Activated CD4-positive, alpha-beta memory T cell treated with anti-CD3 and anti-CD28 coated beads for 36 hours (primary cell): ENCODE measurements at regions not wholly inside any gene's neighbourhood (a gene's known extent, or its start where the extent isn't known, plus 50 kb on each side); places are given as distances from the start of the nearest gene placed in this dataset.

Experiments used
- CTCF ChIA-PET: fragments of 350-600 bp; sonication (Branson Sonifier 250); formaldehyde crosslinking; loops from one replicate; lab custom pipeline; 2021; ENCODE audit warnings: antibody characterized with exemption, inconsistent platforms; lab: Charles Lee
- POLR2A ChIA-PET: fragments of 350-600 bp; sonication (Branson Sonifier 250); formaldehyde crosslinking; loops from one replicate; lab custom pipeline; 2021; ENCODE audit warnings: antibody characterized with exemption; lab: Charles Lee
- DNase-seq: peaks from one replicate; pipeline ENCODE4 v3.0.0-alpha.2; 2020
- H3K27ac Mint-ChIP-seq: one replicate; pipeline ENCODE4 v1.8.0; 2021; ENCODE audit warnings: mixed read lengths
- H3K27me3 Mint-ChIP-seq: one replicate; pipeline ENCODE4 v1.8.0; 2021; ENCODE audit warnings: mixed read lengths
- H3K36me3 Mint-ChIP-seq: one replicate; pipeline ENCODE4 v1.8.0; 2021; ENCODE audit warnings: mixed read lengths
- H3K4me1 Mint-ChIP-seq: one replicate; pipeline ENCODE4 v1.8.0; 2021; ENCODE audit warnings: low read depth, mixed read lengths
- H3K4me3 Mint-ChIP-seq: one replicate; pipeline ENCODE4 v1.8.0; 2021; ENCODE audit warnings: mild to moderate bottlenecking, mixed read lengths
- H3K9me3 Mint-ChIP-seq: one replicate; pipeline ENCODE4 v1.8.0; 2021; ENCODE audit warnings: mixed read lengths
- intact Hi-C: fragments of 100-400 bp; cut with micrococcal nuclease; formaldehyde crosslinking; loops from one replicate; pipeline ENCODE4 v1.15.1; 2023

DNA sequence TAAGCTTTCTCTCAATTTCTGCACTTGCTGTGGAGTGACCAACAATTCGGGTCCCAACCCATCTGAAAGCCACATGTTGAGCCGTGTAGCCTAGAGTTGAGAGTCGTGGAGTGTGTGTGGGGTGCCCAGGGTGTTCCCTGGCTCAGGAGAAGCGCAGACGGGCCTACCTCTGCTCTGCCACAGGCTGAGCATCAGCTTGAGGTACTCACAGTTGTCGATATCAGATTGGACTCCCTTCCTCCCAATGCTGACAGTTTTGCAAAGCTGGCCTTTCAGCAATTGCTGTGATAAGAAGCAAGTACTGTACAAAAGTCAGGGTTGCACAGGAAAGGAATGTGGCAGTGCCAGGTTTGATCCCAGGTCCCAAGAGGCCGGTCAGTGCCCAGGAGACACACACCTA is 133.4 kb upstream of the SPACA7 start:
- Mint-ChIP-seq H3K4me1 (no peaks in the 10 kb centered on the region), H3K4me3 (no peak overlapping the region), H3K27ac (no peak overlapping the region), H3K9me3 (no peaks in the 10 kb centered on the region), H3K36me3 (no peaks in the 10 kb centered on the region), H3K27me3 (peaks cover 2% of the 10 kb centered on the region)
- ChIA-PET POLR2A (no interaction called here), CTCF (no interaction called here)
- intact Hi-C loops, result no loop called here
- DNase-seq, result no peak

DNA sequence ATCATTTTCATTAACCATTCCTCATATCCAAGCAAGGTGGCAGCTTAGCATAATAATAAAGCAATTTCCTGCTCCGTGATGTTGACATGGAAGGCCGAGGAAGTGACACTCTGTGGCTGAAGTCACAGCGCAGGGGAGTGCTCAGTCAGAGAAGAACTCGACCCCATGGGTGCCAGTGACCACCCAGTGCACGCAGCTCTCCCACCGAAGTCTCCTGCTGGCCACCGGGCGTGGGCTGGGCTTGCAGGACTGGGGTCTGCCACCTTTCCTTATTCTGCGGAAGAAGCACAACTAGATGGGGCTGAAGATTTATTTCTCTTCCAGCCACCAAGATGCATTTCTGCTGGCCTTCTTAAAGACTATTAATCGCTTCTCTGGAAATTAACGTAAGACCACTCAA is 132.1 kb upstream of the SPACA7 start:
- no peaks in the 10 kb centered on the region for H3K9me3 Mint-ChIP-seq
- H3K4me3 Mint-ChIP-seq, result no peak overlapping the region
- intact Hi-C loops, result no loop called here
- H3K27ac Mint-ChIP-seq, result no peak overlapping the region
- no peaks in the 10 kb centered on the region for H3K4me1 Mint-ChIP-seq
- CTCF ChIA-PET, result no interaction called here
- no peaks in the 10 kb centered on the region for H3K36me3 Mint-ChIP-seq
- POLR2A ChIA-PET, result no interaction called here
- DNase-seq, result no peak
- H3K27me3 Mint-ChIP-seq, result peaks cover 1% of the 10 kb centered on the region

DNA sequence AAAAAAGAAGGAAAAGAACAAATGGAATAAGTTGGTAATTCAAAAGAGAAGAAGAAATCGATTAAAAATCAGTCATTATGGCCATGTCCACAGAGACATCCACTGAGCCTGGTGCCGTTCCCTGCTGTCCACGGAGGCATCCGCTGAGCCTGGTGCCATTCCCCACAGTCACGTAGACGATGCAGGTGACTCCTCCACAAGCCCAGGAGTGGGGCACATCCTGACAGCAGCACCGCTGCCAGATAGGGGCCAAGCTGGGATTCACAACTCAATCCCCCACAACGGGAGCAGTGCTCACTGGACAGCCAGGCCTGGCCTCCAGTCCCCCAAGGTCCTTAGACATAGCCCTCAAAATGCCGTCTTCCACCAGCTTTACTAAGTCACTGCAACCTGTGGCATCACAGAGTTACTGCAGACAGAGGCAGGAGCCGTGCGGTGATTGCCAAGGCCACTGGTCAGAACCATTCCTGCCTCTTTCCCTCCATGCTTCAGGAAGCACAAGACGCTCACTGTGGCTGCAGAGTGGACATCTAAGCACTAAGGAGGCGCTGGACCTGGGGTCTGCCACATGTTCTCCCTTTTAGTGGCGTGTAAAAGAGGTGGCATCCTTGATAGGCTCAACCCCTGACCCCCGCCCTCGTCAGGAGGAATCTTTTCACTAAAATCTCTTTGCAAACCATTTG is 131.5 kb upstream of the SPACA7 start:
- Mint-ChIP-seq H3K4me1 (no peaks in the 10 kb centered on the region), H3K4me3 (no peak overlapping the region), H3K27me3 (peaks cover 1% of the 10 kb centered on the region), H3K27ac (no peak overlapping the region), H3K36me3 (no peaks in the 10 kb centered on the region), H3K9me3 (no peaks in the 10 kb centered on the region)
- CTCF ChIA-PET, result no interaction called here
- intact Hi-C loops, result no loop called here
- DNase-seq, result no peak
- POLR2A ChIA-PET, result no interaction called here

DNA sequence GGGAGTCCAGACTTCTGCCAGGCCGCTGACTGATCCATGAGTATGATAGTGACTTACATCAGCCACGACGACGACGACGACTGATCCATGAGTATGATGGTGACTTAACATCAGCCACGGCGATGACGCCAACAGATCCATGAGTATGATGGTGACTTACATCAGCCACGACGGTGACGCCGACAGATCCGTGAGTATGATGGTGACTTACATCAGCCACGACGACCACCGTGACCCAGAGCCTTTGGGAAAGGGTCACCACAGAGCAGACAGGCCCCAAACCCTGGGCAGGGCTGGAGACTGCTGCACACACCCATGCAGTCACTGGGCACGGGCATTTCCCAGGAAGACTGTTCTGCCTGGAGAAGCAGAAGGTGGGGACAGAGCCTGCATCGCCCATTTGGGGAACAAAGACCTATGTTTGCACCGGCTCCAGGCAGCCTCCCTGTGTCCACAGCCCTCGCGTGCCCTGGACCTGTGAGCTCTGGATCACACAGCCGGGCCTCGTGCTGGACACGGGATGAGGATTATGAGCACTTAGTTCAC is 130.9 kb upstream of the SPACA7 start:
- no peak overlapping the region for H3K27ac Mint-ChIP-seq
- H3K4me3 Mint-ChIP-seq, result no peak overlapping the region
- H3K9me3 Mint-ChIP-seq, result no peaks in the 10 kb centered on the region
- no peaks in the 10 kb centered on the region for H3K36me3 Mint-ChIP-seq
- intact Hi-C loops, result no loop called here
- peaks cover 3% of the 10 kb centered on the region for H3K27me3 Mint-ChIP-seq
- POLR2A ChIA-PET, result no interaction called here
- CTCF ChIA-PET, result no interaction called here
- DNase-seq, result no peak
- no peaks in the 10 kb centered on the region for H3K4me1 Mint-ChIP-seq

DNA sequence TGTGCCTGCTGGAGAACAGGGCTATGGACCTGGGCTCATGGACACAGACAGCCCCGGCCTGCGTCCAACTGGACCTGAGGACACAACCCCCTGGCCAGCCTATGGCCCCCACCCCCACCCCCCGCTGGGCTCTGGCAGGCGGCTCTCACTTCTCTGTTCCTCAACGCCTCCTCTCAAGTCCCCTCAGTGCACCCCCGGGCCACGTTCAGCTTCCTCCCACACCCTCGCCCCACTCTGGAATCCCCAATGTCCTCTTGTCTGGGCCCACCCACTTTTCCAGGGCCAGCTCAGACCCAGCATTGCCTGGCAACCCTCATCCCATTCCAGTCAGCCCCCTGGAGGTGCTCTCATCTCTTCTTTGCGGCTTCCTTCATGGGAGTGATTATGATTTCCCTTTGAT is 130.2 kb upstream of the SPACA7 start:
- Mint-ChIP-seq H3K4me3 (no peak overlapping the region), H3K27ac (no peak overlapping the region), H3K27me3 (peaks cover 3% of the 10 kb centered on the region), H3K9me3 (no peaks in the 10 kb centered on the region), H3K36me3 (no peaks in the 10 kb centered on the region), H3K4me1 (no peaks in the 10 kb centered on the region)
- POLR2A ChIA-PET, result no interaction called here
- intact Hi-C loops, result no loop called here
- CTCF ChIA-PET, result no interaction called here
- no peak for DNase-seq

DNA sequence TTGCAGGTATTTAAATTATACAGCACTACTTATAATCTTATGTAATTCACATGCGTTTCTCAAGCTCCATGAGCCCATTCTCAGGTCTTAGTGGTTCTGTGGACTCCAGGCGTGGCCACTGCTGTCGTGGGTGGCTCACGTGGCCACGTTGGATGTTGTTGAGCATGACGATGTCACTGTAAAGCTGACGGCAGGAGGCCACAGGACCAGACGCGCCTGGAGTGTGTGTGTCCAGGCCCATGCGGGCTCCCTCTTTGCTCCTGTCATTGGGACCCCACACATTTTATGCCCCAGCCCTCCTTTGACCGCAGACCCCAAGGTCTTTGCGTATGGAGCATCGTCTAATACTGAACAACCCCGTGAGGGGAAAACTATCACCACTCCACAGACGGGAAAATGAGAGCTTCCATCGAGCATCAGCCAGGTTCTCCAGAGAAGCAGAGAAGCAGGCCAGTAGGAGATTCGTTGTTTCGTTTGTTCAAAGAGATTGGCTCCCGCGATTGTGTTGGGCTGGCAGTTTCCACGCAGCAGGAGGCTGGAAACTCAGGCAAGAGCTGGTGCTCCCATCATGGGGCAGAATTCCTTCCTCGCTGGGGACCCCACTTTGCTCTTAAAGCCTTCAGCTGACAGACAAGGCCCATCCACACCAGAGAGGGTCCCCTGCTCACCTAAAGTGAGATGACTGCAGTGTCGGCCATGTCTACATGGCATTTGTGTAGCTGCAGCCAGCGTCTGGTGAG is 129.3 kb upstream of the SPACA7 start:
- Mint-ChIP-seq H3K4me3 (no peak overlapping the region), H3K27ac (no peak overlapping the region), H3K27me3 (peaks cover 3% of the 10 kb centered on the region), H3K9me3 (no peaks in the 10 kb centered on the region), H3K4me1 (no peaks in the 10 kb centered on the region), H3K36me3 (no peaks in the 10 kb centered on the region)
- DNase-seq, result no peak
- intact Hi-C loops, result no loop called here
- ChIA-PET CTCF (no interaction called here), POLR2A (no interaction called here)

DNA sequence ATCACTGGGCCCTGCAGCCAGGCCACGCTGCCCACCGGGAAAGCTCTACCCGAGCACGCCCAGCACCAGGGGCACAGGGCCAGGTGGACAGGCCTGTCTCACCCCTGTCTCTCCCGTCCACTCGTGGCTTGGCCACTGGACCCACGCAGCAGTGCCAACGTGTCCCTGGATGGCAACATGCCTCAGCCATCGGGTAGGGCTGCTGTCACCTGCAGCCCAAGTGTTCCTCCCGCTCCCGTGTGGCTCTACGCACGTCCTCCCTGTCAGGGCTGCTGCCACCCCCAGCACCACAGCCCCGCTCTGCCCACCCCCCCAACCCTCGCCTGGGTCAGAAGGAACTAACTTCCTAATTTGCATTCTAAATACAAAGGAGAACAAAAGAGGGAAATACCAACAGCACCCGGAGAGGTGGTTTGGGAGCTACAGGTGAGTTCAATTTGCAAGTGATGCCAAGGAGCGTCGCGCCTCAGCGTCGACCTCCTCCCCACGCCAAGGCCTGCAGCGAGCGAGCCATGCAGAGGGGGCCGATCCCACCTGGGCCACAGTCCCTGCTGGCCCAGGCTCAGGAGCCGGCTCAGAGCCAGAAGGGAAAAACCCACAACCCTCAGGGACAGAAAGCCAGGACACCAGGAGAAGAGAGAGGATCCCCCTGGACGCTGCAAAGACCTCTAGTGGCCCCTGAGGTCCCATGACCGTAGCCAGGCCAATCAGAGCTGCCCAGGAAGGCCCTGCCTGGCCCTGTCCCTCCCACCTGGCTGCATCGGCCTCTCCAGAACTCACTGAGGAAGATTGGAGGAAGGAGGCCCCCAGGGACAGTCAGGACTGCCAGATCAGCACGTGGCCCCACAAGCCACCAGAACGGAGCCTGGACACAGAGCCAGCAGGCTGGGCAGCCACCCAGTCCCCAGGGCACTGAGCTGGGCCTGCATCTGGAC is 128.4 kb upstream of the SPACA7 start:
- DNase-seq, result no peak
- intact Hi-C loops, result no loop called here
- H3K9me3 Mint-ChIP-seq, result no peaks in the 10 kb centered on the region
- ChIA-PET CTCF (no interaction called here), POLR2A (no interaction called here)
- no peak overlapping the region for H3K4me3 Mint-ChIP-seq
- H3K27me3 Mint-ChIP-seq, result peaks cover 3% of the 10 kb centered on the region
- H3K36me3 Mint-ChIP-seq, result no peaks in the 10 kb centered on the region
- no peak overlapping the region for H3K27ac Mint-ChIP-seq
- no peaks in the 10 kb centered on the region for H3K4me1 Mint-ChIP-seq

DNA sequence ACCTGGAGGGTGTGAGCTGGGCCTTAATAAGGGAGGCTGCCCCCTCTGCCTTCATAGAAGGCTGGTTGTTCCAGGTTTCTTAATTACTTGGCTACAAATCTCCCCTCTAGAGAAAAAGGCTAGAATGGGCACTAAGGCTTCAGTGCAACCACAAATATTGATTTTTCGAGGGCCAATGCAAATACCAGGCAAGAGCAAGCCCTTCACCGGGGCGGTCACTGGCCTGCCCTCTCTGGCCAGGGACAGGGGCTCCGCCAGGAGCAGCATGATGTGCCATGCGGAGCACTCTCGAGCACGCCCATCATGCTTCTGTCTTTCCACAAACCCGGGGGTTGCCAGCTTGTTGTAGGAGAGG is 127.8 kb upstream of the SPACA7 start:
- intact Hi-C loops, result no loop called here
- Mint-ChIP-seq H3K36me3 (no peaks in the 10 kb centered on the region), H3K4me1 (no peaks in the 10 kb centered on the region), H3K27me3 (peaks cover 3% of the 10 kb centered on the region), H3K9me3 (no peaks in the 10 kb centered on the region), H3K27ac (no peak overlapping the region), H3K4me3 (no peak overlapping the region)
- no peak for DNase-seq
- CTCF ChIA-PET, result no interaction called here
- POLR2A ChIA-PET, result no interaction called here

DNA sequence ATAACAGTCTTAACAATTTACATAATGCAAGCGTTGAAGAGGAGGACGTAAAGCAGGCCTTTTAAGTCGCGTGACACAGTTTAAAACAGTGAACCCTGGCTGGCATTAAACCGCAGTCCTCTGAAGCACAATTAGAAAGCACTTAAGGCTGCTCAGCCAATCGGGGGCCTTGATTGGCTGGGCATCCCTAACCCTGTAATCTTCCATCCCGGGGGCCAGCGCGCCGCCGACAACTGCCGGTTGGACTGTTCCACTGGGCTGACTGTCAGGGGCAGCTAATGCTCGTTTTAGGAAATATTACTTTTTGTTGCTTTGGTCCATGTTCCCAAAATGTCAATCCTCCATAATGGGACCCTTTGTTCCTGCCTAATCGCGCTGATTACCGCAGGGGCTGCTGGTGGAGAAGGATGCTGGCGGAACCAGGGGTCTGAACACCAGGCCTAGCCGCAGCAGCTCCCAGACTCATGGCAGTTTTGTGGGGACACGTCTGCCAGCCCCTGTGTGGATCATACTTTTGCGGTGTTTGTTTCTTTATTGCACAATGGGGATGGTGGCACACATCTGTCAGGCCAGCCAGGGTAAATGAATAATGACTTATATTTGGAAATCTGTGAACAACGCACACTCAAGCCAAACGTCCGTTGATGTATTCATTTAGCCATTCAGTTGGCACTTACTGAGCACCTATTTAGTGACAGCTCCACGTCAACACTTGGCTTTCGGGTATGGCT is 127.1 kb upstream of the SPACA7 start:
- no peaks in the 10 kb centered on the region for H3K9me3 Mint-ChIP-seq
- POLR2A ChIA-PET, result no interaction called here
- H3K4me1 Mint-ChIP-seq, result no peaks in the 10 kb centered on the region
- peaks cover 3% of the 10 kb centered on the region for H3K27me3 Mint-ChIP-seq
- H3K36me3 Mint-ChIP-seq, result no peaks in the 10 kb centered on the region
- H3K4me3 Mint-ChIP-seq, result no peak overlapping the region
- no peak overlapping the region for H3K27ac Mint-ChIP-seq
- CTCF ChIA-PET, result no interaction called here
- intact Hi-C loops, result no loop called here
- DNase-seq, result no peak

DNA sequence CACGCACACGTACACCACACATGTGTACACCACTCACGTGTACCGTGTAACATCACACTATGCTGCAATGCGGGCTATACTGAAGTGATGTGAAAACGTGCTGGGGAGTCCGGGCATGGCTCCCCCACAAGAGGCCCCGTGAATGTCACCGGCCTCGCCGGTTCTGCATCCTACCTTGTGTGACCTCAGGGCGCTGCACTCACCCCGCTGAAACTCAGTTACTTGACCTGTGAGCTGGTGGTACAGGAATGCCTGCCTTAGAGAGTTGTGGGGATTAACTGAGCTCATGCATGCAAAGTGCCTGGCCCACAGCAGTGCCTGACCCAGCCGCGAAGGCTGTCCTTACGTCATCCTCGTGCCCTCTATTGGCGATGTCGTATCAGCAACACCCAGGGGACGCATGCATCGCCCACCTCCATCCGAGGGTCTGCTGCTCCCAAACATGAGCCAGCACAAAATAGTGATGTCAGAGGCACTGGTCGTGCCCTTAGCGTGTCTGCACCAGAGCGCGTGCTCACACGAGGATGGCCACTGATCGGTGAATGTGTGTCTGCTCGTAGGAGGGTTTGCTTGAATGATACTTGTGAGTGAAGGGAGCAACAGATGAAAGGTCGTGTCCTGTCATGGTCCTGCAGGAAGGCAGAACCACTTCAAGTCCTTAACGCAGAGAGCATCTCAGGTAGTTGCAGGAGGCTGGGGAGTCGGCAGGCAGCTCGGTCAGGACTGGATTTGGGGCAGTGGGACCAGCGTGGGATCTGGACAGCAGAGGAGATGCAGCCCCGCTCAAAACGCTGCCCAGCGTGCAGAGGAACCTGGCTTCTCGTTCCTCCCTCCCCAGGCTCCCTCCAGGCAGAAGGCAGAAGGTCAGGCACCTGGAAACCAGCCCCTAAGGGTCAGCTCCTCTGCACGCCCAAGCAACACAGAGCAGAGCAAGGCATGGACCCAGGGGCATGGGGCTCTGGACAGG is 126.2 kb upstream of the SPACA7 start:
- H3K36me3 Mint-ChIP-seq, result no peaks in the 10 kb centered on the region
- intact Hi-C loops, result no loop called here
- ChIA-PET POLR2A (no interaction called here), CTCF (no interaction called here)
- no peak for DNase-seq
- H3K4me1 Mint-ChIP-seq, result no peaks in the 10 kb centered on the region
- H3K27ac Mint-ChIP-seq, result no peak overlapping the region
- H3K9me3 Mint-ChIP-seq, result no peaks in the 10 kb centered on the region
- H3K27me3 Mint-ChIP-seq, result peaks cover 2% of the 10 kb centered on the region
- no peak overlapping the region for H3K4me3 Mint-ChIP-seq

DNA sequence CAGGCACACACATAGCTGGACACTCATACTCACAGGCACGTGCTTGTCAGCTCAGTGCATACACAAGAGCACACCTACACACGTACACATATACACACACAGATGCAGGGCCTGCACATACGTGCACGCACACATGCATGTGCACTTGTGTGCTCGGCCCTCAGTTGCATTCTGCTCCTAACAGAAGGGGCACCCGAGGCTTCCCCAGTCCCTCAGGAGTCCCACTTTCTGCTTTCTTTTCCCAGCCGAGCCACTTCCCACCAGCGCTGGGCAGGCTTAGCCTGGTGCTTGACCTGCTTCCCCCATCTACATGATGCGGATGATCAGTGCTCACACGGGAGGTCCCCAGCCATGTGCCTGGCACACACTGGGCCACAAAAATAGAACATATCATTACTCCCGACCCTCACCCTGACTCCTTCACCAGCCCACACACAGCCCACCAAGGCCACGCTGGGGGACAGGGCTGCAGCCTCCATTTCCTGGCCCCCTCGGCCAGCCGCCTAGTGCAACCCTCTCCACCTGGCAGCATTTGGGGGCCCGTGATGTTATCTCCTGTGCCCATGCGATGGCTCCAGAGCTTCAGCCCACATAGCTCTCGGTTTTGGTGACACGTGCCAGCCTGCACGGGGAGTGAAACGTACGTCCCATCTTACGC is 125.2 kb upstream of the SPACA7 start:
- no peak overlapping the region for H3K27ac Mint-ChIP-seq
- no peaks in the 10 kb centered on the region for H3K4me1 Mint-ChIP-seq
- H3K36me3 Mint-ChIP-seq, result no peaks in the 10 kb centered on the region
- peaks cover 2% of the 10 kb centered on the region for H3K27me3 Mint-ChIP-seq
- H3K9me3 Mint-ChIP-seq, result no peaks in the 10 kb centered on the region
- POLR2A ChIA-PET, result no interaction called here
- no peak for DNase-seq
- intact Hi-C loops, result no loop called here
- CTCF ChIA-PET, result no interaction called here
- no peak overlapping the region for H3K4me3 Mint-ChIP-seq
